GM19099 (cell line): ENCODE measurements at regions not wholly inside any gene's neighbourhood (a gene's known extent, or its start where the extent isn't known, plus 50 kb on each side); places are given as distances from the start of the nearest gene placed in this dataset.

Experiments
- POLR2A ChIP-seq: IDR thresholded peaks from 3 replicates; pipeline ENCODE4 v1.6.1; 2011; ENCODE audit warnings: low read depth; ENCODE audit not compliant: insufficient read length; ENCODE audit errors: extremely low read depth

DNA sequence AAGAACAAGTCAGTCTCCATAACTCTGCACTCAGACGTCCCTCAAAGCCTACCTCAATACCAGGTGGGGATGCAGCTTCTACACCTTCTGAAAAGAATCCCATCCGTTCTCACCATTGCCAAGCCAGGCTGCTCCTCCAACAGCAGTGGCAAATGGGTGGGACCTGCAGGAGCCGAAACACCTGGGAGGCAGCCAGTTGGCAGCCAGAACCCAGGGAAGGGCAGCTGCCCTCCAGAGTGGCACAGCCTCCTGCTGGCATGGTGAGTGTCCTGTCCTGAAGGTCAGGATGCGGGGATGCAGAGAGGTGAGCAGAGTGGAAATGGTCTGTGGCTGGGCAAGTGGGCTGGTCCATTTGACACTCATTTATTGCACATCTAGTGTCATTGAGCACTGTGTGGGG lies 210.6 kb upstream of the CDH4 start:
- TF ChIP-seq POLR2A: no peak

DNA sequence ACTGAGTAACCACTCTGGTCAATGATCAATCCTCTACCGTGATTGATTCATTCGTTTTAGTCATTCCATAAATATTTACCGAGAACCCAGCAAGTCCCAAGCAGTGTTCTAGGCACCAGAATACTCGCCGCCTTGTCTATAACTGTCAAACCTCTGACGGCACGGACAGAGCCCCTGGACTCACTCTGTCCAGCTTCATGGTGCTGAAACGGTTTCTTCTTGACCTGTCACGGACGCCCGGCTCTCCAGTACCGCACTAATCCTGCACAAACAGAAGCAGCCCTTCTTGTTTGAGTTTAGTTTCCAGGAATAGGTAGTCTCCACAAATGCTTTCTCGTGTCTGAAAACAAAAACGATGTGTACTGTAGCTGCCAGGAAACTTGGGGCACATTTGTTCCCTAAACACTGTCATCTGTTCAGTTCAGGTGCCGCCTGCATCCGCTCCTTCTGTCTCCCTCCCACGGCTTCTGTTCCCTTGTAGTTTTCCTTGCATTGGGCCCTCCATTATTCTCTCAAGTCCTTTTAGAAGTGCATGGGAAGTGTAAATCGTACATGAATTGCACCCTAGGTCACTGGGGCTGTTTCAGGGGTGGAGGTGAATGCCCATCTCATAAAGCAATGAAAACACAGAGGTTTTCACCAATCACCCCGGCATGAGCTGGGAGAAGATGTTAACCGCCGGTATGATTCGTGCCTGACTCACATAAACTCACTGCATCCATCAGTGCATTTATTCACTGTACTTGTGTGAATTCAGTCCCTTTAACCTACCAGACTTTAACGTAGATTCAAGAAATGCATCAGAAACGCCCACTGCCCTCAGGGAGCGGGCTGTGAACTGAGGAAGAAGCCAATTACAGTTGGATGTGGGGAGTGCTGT lies 209.3 kb upstream of the CDH4 start:
- no peak for TF ChIP-seq POLR2A

DNA sequence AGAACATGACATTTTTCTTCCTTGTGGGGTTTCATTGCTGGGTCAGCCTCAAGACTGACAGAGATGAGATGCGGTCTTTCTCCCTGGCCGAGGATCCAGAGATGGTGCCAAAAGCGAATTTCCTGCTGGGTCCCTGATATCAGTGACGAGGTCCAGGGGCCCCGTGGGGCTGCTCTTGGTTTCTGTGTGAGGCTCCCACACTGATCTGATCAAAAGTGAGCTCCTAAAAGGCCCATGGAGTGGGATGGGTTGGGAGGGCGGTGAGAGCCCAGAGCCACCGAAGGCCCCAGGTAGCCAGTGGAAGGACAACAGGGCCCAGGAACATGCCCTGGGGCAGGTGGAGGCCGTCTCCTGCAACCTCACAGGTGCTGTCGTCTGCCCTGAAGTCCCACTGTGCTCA lies 208.4 kb upstream of the CDH4 start:
- TF ChIP-seq POLR2A: no peak

DNA sequence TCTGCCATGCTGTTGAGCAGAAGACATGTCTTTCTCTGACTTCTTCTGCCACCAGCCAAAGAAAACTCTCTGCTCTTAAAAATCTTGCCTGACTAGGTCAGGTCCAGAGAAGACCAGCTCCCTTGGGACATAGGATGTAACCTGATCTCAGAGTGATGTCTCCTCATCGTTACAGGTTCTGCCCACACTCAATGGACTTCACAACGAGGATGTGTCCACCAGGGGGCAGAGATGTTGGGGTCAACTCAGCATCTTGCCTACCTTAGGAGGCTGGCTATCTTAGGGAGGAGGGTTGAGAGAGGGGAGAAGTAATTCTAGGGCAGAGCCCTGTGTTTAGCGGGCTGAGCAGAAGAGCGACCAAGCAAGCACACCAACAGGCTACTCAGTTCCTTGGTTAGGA lies 207.6 kb upstream of the CDH4 start:
- TF ChIP-seq POLR2A: no peak

DNA sequence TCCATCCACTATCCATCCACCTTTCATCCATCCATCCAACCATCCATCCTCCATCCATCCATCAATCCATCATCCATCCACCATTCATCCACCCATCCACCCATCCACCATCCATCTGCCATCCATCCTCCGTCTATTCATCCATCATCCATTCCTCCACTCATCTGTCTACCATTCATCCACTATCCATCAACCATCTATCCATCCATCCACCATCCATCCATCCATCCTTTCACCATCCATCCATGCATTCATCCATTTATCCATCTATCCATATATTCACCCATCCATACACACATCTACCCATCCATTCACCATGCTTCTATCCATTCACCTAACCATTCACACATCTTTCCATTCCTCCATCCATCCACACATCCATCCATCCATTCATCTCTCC lies 207.0 kb upstream of the CDH4 start:
- TF ChIP-seq POLR2A: no peak

DNA sequence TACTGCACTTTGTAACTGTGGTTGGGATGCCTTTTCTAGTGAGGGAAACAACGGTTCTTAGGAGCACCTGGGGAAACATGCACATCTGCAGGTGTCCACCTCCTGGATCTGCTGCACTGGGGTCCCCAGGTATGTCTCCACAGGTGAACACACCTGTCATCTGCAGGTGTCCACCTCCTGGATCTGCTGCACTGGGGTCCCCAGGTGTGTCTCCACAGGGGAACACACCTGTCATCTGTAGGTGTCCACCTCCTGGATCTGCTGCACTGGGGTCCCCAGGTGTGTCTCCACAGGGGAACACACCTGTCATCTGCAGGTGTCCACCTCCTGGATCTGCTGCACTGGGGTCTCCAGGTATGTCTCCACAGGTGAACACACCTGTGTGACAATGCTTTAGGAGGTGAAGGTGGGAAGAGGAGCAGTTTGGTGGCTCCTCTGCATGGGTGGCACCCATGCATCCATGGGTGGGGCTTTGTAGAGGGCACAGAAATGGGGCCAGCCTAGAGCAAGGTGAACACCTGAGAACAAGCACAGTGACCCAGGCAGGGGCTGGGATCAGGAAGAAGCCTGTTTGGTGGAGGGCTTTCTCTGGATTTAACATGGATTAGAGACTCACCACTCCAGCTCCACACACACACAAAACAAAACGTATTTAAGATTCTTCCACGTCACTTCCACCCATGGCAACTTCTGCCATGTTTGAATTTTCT lies 206.0 kb upstream of the CDH4 start:
- no peak for TF ChIP-seq POLR2A

DNA sequence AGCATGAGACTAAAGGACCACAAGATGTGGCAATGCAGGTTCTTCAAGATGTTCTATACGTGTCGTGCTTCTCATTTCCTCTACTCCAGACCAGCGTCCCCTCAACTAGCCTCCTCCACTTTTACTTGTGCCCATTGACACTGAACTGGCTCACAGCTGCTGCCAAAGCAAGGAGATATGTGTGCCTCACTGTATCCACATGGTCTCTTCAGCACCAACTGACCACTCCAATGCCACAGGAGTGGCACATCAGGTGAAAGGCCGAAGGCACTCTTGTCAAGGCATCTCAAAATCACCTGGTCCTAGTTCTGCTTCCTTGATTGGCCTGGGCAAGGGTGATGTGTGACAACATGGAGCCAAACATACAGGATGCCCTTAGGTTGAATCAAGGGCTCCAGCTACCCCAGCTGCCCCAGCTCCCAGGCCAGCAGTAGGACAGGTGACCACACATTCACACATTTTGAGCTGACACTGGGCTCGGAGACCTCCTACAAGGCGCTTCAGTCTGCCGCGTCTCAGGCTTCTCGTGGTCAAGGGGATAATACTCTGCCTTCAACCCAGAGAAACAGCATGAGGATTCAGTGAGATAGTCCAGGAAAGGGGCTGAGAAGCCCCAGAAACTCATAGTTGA lies 205.2 kb upstream of the CDH4 start:
- no peak for TF ChIP-seq POLR2A

DNA sequence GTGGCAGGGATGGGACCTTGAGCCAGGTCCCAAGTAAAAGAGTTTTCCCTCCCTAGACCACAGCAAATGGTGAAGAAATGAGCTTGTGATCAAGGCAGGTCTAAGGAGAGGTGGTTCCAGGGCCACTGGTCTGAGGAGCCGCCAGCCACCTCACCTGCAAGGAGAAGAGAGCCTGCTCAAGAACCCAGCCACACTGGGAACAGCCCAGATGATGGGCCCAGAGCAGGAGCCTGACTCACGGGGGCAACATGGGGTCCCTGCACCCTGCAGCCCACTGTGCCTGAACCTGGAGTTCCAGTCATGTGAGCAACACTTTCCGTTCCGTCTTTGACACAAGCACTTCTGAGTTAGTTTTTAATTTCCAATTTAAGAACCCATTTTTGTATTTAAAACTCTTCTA lies 204.5 kb upstream of the CDH4 start:
- no peak for TF ChIP-seq POLR2A

DNA sequence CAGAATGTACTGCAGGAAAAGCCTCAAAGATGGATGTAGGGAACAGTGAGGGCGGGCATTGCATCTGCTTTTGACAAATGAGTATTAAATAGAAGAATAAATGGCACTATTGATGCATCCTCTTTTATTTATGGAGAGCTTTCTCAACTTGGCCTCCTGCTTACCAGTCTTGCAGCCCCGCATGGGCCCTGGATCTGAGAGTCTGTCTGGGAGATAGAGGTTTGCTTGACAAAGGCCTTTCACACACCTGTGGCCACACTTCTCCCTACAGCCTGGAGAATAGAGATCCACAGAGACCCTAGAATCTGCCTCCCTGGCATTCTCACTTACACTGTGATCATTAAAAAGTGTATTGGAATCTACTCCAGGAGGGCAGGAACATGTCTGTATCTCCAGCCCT lies 203.8 kb upstream of the CDH4 start:
- no peak for TF ChIP-seq POLR2A

DNA sequence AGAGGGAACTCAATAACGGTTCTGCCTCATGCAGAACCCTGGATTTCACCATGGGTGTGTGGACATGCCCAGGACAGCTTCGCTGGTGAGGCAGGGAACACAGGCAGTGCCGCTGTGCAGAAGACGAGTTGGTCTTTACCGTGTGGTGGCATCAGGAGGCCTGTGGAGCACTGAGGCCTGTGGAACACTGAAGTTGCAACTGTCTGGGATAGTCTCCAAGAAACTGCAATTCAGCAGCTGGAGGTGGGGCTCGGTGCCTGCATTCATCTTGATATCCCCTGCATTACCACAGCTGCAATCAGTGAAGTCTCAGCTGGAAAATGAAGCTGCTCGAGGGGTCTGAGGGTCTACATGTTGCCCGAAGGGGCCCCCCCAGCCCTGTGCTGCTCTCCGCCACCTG lies 202.4 kb upstream of the CDH4 start:
- TF ChIP-seq POLR2A: no peak

DNA sequence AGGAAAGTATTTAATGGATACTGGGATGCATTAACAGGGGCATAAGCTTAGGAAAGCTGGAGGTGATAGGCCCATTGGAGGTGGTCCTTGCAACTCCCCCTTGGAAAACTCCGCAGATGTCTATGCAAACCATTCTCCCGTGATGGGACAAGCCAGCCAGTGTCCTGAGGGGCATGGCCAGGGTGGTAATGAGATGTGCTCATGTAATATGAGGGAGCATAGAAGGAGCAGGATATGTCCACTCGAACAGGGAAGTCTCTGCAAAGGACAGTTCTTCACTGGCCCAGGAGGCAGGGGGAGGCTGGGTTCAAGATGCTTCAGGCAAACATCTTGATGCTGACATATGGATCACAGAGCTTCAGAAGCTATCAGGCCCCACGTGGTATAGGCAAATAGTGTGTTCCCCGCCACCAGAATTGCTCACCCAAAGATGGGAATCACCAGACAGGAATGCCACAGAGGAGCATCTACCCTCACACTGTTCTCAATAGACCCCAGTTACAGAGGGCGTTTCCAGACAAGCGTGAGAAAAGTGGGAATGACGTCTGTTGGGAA lies 201.6 kb upstream of the CDH4 start:
- no peak for TF ChIP-seq POLR2A

DNA sequence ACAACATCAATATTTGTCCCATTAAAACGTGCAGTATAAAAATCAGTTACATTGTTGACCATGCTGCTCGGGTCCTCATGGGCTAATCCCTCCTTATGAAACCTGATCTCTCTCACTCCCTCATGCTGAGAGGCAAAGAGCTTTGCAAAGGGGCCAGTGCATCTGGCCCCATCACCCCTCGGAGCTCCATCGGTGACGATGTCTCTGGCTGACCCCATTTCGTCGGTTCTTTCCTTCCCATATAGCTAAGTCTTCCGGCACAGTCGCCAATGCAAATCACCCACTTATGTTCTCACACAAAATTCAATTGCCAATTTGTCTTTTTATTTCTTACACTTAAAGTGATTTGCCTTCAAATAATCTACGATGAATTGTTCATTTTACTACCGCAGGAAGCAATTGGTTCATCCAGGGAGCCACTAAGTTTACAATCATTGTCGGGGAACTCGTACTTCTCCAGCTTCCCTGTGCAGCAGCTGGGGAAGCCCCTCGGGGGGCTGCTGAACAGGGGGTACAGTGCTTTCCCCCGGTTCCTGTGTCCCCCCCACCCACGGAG lies 199.8 kb upstream of the CDH4 start:
- TF ChIP-seq POLR2A: no peak

DNA sequence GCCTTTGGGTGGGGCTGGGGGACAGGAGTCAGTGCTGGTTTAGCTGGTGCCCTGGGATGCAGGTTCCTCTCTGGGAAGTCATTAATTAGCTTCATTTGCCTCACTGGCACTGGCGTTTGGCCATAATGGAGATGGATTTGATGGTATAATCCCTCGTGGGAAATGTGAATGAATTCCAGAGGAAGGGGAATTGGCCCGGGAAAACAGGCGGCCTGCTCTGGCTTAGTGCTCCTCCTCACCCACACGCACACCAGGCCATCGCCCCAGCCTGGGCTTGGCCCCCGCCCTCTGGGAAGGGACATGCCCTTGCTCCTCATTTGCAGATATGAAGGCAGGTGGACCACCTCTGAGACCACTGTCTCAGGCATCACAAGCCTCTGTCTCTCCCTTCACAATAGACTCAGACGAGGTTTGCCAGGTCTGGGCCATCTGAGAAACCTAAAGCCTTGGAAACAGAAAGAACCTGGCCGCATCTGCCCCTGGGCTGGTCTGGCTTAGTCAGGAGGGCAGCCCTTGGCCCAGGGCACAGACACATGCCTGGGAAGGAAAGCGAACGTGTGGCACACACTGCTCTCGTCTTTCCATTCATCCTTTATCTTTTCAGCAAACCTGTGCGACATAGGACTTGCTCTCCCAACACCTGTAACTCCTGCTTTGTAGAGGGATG lies 199.2 kb upstream of the CDH4 start:
- no peak for TF ChIP-seq POLR2A

DNA sequence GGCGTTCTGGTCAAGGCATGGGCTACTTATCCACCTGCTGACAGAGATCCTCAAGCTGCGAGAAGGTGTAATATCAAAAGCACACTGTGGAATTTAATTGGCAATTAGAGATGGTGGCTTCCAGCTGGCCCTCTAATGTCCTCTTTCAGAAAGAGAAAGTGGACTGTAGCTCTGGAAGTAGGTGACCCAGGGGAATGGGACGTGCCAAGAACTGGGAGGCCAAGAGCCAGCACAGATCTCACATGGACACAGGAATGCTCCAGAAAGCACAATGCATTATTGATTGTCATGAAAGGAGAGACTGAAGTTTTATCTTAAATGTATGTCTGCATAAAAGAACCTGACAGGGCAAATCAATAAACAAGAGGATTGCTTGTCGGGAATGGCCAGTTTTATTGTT lies 198.6 kb upstream of the CDH4 start:
- no peak for TF ChIP-seq POLR2A

DNA sequence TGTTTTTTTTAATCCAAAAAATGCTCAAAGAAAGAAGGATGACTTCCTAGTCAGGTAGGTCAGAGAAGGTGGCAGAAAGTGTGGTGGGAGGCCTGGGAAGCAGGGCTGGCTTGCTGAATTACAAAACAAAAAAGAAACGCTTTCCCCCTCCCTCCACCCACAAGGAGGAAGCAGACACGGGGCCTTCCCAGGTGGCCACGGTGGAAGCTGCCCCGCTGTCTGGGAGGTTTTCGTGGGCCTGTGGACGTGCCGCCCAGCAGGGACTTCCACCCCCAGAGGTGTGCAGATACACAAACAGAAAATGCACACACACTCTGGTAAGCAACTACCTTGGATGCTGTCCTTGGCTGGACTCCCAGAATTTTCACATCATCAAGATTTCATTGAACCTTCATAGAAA lies 198.2 kb upstream of the CDH4 start:
- no peak for TF ChIP-seq POLR2A
